ENCODE measurements at regions not wholly inside any gene's neighbourhood (a gene's known extent, or its start where the extent isn't known, plus 50 kb on each side); places are given as distances from the start of the nearest gene placed in this dataset.

GRCh38 chr4:108371282-108371681 is 202.6 kb upstream of the LEF1 start:
- TF ChIP-seq CTCF (conservative IDR thresholded peaks at IDR 0.05; ENCODE audit: low read length), result no peak
- no peak for TF ChIP-seq EZH2phosphoT487 (IDR thresholded peaks at IDR 0.05; ENCODE audit: borderline replicate concordance, low read depth, low read length)

Data from OCI-LY7 (cell line).